ENCODE measurements at regions not wholly inside any gene's neighbourhood (a gene's known extent, or its start where the extent isn't known, plus 50 kb on each side); places are given as distances from the start of the nearest gene placed in this dataset.

DNA sequence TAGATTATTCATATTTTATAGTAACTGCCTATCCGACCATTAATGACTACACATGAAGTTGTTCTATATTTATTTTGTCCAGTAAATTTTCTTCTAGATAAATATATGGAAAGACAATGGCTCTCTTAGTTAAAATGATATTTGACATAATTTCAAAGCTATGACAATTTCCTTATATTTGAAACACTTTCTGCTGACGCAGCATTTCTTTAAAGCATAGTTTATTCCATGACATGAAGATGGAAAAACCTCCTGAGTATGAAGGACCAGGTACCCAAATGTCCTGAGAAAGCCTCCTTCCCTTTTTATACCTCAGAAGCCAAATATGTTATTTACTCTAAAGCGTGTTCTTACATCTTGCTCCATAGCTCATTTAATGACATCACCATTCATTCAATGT lies 831.6 kb downstream of the EFNB2 start:
- Mint-ChIP-seq H3K4me1 (ENCODE audit: low read depth) (no peaks in the 10 kb centered on the region; the same call in 1 of the 2 replicates), H3K4me3 (no peak overlapping the region), H3K9me3 (peaks cover 3% of the 10 kb centered on the region; the same call in 1 of the 2 replicates), H3K27me3 (ENCODE audit: insufficient read depth) (no peaks in the 10 kb centered on the region; the same call in 1 of the 2 replicates), H3K27ac (no peak overlapping the region), H3K36me3 (ENCODE audit: low read depth) (no peaks in the 10 kb centered on the region)
- TF ChIP-seq, protein P1, sequence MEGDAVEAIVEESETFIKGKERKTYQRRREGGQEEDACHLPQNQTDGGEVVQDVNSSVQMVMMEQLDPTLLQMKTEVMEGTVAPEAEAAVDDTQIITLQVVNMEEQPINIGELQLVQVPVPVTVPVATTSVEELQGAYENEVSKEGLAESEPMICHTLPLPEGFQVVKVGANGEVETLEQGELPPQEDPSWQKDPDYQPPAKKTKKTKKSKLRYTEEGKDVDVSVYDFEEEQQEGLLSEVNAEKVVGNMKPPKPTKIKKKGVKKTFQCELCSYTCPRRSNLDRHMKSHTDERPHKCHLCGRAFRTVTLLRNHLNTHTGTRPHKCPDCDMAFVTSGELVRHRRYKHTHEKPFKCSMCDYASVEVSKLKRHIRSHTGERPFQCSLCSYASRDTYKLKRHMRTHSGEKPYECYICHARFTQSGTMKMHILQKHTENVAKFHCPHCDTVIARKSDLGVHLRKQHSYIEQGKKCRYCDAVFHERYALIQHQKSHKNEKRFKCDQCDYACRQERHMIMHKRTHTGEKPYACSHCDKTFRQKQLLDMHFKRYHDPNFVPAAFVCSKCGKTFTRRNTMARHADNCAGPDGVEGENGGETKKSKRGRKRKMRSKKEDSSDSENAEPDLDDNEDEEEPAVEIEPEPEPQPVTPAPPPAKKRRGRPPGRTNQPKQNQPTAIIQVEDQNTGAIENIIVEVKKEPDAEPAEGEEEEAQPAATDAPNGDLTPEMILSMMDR (IDR thresholded peaks at IDR 0.05) = no peak
- DNase-seq = no peak

DNA sequence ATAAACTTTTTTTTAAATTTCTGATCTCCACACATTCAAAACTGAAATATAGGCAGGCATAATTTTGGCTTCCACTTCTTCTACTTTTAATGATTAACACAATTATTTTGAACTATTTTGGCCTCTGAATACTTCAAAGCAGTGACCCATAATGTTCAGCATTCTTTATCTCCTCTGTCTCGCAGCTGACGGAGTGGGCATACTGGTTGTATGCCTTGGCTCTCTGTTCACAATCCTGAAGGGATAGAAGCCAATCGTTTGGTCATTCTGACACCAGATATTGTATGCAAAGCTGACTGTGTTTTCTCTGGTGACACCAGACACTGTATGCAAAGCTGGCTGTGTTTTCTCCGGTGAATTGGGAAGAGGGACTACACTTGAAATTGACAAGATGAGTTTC lies 833.0 kb downstream of the EFNB2 start:
- H3K9me3 Mint-ChIP-seq = peaks cover 3% of the 10 kb centered on the region; the same call in 1 of the 2 replicates
- H3K27ac Mint-ChIP-seq = no peak overlapping the region
- no peaks in the 10 kb centered on the region for H3K36me3 Mint-ChIP-seq (ENCODE audit: low read depth)
- DNase-seq = no peak
- TF ChIP-seq, protein P1 (IDR thresholded peaks at IDR 0.05) = no peak
- H3K4me1 Mint-ChIP-seq (ENCODE audit: low read depth) = no peaks in the 10 kb centered on the region; the same call in 1 of the 2 replicates
- H3K4me3 Mint-ChIP-seq = no peak overlapping the region
- H3K27me3 Mint-ChIP-seq (ENCODE audit: insufficient read depth) = no peaks in the 10 kb centered on the region; the same call in 1 of the 2 replicates

DNA sequence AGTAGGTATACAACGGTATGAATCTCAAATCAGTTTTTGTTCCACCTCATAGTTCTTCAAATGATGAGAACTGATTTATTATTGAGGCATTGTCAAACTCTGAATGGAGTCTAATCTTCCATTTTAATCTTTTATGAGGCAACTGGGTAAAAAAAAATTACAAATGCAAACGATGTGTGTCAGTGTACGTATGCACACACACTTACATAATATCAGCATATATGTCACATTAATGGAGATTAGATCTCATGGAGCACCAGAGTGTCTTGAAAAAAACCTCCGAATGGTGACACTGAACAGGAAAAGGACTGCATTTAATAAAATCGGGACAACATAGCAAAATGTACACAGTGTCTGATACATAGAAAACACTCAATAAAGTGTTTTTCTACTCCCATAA lies 842.7 kb downstream of the EFNB2 start:
- H3K4me1 Mint-ChIP-seq (ENCODE audit: low read depth) = no peaks in the 10 kb centered on the region; the same call in 1 of the 2 replicates

DNA sequence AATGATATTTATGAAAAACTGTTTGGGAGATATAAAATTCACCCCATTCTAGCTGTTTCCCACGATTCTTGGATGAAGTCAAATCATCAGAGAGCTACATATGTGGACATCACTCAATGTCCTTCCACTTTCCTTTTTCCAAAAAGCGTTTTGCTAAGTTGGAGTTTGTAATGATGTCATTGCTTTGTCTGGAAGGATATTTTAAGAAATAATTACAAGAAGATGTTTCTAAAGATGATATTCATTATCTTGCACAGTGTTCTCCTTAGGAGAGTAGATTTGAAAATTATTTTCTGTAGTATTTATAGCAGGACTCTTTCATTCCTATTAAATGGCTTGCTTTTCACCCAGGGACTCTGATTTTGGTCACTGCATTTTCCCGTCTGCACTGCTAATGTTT lies 851.2 kb downstream of the EFNB2 start:
- no peak for DNase-seq
- H3K27ac Mint-ChIP-seq = no peak overlapping the region
- TF ChIP-seq, protein P1 (IDR thresholded peaks at IDR 0.05) = no peak
- peaks cover 6% of the 10 kb centered on the region; the same call in 1 of the 2 replicates for H3K4me1 Mint-ChIP-seq (ENCODE audit: low read depth)
- H3K9me3 Mint-ChIP-seq = no peaks in the 10 kb centered on the region; the same call in 1 of the 2 replicates
- no peaks in the 10 kb centered on the region for H3K27me3 Mint-ChIP-seq (ENCODE audit: insufficient read depth)
- H3K36me3 Mint-ChIP-seq (ENCODE audit: low read depth) = no peaks in the 10 kb centered on the region
- no peak overlapping the region for H3K4me3 Mint-ChIP-seq

More for the DNA sequence above, 842.7 kb downstream of the EFNB2 start:
- Mint-ChIP-seq H3K27me3 (ENCODE audit: insufficient read depth) (no peaks in the 10 kb centered on the region), H3K4me3 (no peak overlapping the region), H3K36me3 (ENCODE audit: low read depth) (peaks cover 6% of the 10 kb centered on the region; the same call in 1 of the 2 replicates), H3K9me3 (peaks cover 22% of the 10 kb centered on the region), H3K27ac (no peak overlapping the region)
- TF ChIP-seq, protein P1 (IDR thresholded peaks at IDR 0.05) = no peak
- DNase-seq = no peak

DNA sequence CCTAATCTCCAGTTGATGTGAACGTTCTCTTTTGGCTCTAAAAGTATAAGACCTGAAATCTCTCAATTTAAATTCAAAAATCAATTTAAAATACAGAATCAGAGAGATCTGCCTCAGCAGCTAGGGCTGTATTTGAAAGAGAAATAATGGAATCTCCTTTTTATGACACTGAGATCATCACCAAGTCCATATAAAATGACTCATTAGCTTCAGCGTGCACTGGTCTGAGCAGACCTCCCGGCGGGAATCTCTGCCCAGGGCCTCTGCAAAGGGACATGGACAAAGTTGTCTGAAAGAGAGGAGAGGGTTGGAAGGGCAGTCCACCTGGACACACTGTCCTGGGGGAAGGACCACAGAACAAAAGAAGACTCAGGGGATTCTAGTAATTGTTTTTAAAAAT lies 855.6 kb downstream of the EFNB2 start:
- DNase-seq = no peak
- Mint-ChIP-seq H3K27ac (no peak overlapping the region), H3K36me3 (ENCODE audit: low read depth) (no peaks in the 10 kb centered on the region), H3K9me3 (peaks cover 4% of the 10 kb centered on the region; the same call in 1 of the 2 replicates), H3K4me3 (no peak overlapping the region; the same call in 1 of the 2 replicates), H3K27me3 (ENCODE audit: insufficient read depth) (peaks cover 1% of the 10 kb centered on the region; the same call in 1 of the 2 replicates), H3K4me1 (ENCODE audit: low read depth) (peaks cover 6% of the 10 kb centered on the region; the same call in 1 of the 2 replicates)
- TF ChIP-seq, protein P1 (IDR thresholded peaks at IDR 0.05) = no peak
